ENCODE measurements at regions not wholly inside any gene's neighbourhood (a gene's known extent, or its start where the extent isn't known, plus 50 kb on each side); places are given as distances from the start of the nearest gene placed in this dataset.

GRCh38 chr21:14900611-14901010 lies 164.2 kb downstream of the NRIP1 start:
- CTCF ChIA-PET, result interaction anchor here (1.0 kb wide), 1 partner anchor 36 kb away, joined by 3 read pairs; no protein-coding TSS in a partner anchor
- no peak overlapping the region for H3K4me2 ChIP-seq

GRCh38 chr21:14900058-14900457 lies 164.7 kb downstream of the NRIP1 start:
- no peaks in the 10 kb centered on the region for H4K20me1 ChIP-seq (ENCODE audit: insufficient read depth)
- H3K36me3 ChIP-seq (replicated peaks in 1 of 2; ENCODE audit: control insufficient read depth in 1 of 2, insufficient read depth in 2 of 2, low read length in 1 of 2), result no peaks in the 10 kb centered on the region
- CTCF ChIA-PET, result interaction anchor here (1.0 kb wide), 1 partner anchor 36 kb away, joined by 3 read pairs; no protein-coding TSS in a partner anchor
- no peak overlapping the region for H3K9ac ChIP-seq
- H3K9me2 ChIP-seq, result peaks cover 3% of the 10 kb centered on the region; the same call in 1 of the 2 replicates
- no peak overlapping the region for H2AFZ ChIP-seq (ENCODE audit: low read depth)
- no peak overlapping the region for H3K4me3 ChIP-seq (ENCODE audit: low read depth in 2 of 2, low read length in 1 of 2)
- POLR2A ChIA-PET, result no interaction called here
- no peaks in the 10 kb centered on the region for H3K9me3 ChIP-seq
- TF ChIP-seq EP300 (IDR thresholded peaks at IDR 0.05; ENCODE audit: borderline replicate concordance in 1 of 2, low read depth in 1 of 2, low read length in 1 of 2), result no peak
- no peak for TF ChIP-seq TCF12 (IDR thresholded peaks at IDR 0.05)
- H3K27me3 ChIP-seq (ENCODE audit: insufficient read depth), result no peaks in the 10 kb centered on the region; the same call in 1 of the 2 replicates
- no peaks in the 10 kb centered on the region for H3K79me2 ChIP-seq (ENCODE audit: insufficient read depth)
- DNase-seq, result no peak
- H3K27ac ChIP-seq (ENCODE audit: low read depth in 2 of 2, low read length in 1 of 2), result no peak overlapping the region
- H3K4me2 ChIP-seq, result no peak overlapping the region
- H3F3A ChIP-seq (replicated peaks; ENCODE audit: insufficient read depth), result no peaks in the 10 kb centered on the region
- no peaks in the 10 kb centered on the region for H3K4me1 ChIP-seq (ENCODE audit: control insufficient read depth in 1 of 2, insufficient read depth in 2 of 2, low read depth in 1 of 2, low read length in 1 of 2)

More at GRCh38 chr21:14900611-14901010, 164.2 kb downstream of the NRIP1 start:
- Histone ChIP-seq H3K9me3 (no peaks in the 10 kb centered on the region), H3F3A (replicated peaks; ENCODE audit: insufficient read depth) (no peaks in the 10 kb centered on the region), H3K4me1 (ENCODE audit: control insufficient read depth in 1 of 2, insufficient read depth in 2 of 2, low read depth in 1 of 2, low read length in 1 of 2) (no peaks in the 10 kb centered on the region), H3K9ac (no peak overlapping the region), H3K27ac (ENCODE audit: low read depth in 2 of 2, low read length in 1 of 2) (no peak overlapping the region), H3K4me3 (ENCODE audit: low read depth in 2 of 2, low read length in 1 of 2) (no peak overlapping the region), H3K36me3 (replicated peaks in 1 of 2; ENCODE audit: control insufficient read depth in 1 of 2, insufficient read depth in 2 of 2, low read length in 1 of 2) (no peaks in the 10 kb centered on the region), H2AFZ (ENCODE audit: low read depth) (no peak overlapping the region), H3K27me3 (ENCODE audit: insufficient read depth) (no peaks in the 10 kb centered on the region; the same call in 1 of the 2 replicates), H4K20me1 (ENCODE audit: insufficient read depth) (no peaks in the 10 kb centered on the region), H3K79me2 (ENCODE audit: insufficient read depth) (no peaks in the 10 kb centered on the region), H3K9me2 (peaks cover 3% of the 10 kb centered on the region; the same call in 1 of the 2 replicates)
- no peak for TF ChIP-seq EP300 (IDR thresholded peaks at IDR 0.05; ENCODE audit: borderline replicate concordance in 1 of 2, low read depth in 1 of 2, low read length in 1 of 2)
- no peak for TF ChIP-seq TEAD4 (IDR thresholded peaks at IDR 0.05; ENCODE audit: borderline replicate concordance, insufficient read depth)
- TF ChIP-seq MEF2A (IDR thresholded peaks at IDR 0.05; ENCODE audit: borderline replicate concordance, low read depth), result no peak
- no peak for DNase-seq
- POLR2A ChIA-PET, result no interaction called here
- 9% methylated on average over 1 of the region's 1 CpG for WGBS (ENCODE audit: low lambda C conversion rate)

GRCh38 chr21:14895792-14896191 lies 169.0 kb downstream of the NRIP1 start:
- TF ChIP-seq JUND (IDR thresholded peaks at IDR 0.05) (no peak), EP300 (IDR thresholded peaks at IDR 0.05; ENCODE audit: borderline replicate concordance in 1 of 2, low read depth in 1 of 2, low read length in 1 of 2) (no peak), ELF1 (IDR thresholded peaks at IDR 0.05) (no peak), RFX5 (IDR thresholded peaks at IDR 0.05; ENCODE audit: low read length) (no peak), USF2 (IDR thresholded peaks at IDR 0.05; ENCODE audit: borderline replicate concordance, low read depth, low read length) (no peak), POLR2AphosphoS5 (IDR thresholded peaks at IDR 0.05; ENCODE audit: low read depth, low read length) (no peak), SMC3 (IDR thresholded peaks at IDR 0.05; ENCODE audit: low read depth, low read length) (no peak), IRF3 (IDR thresholded peaks at IDR 0.05; ENCODE audit: low read depth, low read length) (no peak), NRF1 (IDR thresholded peaks at IDR 0.05; ENCODE audit: low read depth, low read length) (no peak), MEF2A (IDR thresholded peaks at IDR 0.05; ENCODE audit: borderline replicate concordance, low read depth) (no peak)

More at GRCh38 chr21:14895792-14896191, 169.0 kb downstream of the NRIP1 start:
- ChIA-PET POLR2A (no interaction called here), CTCF (no interaction called here)
- no peak overlapping the region for H3K9ac ChIP-seq
- H3F3A ChIP-seq (replicated peaks; ENCODE audit: insufficient read depth), result no peaks in the 10 kb centered on the region
- peaks cover 3% of the 10 kb centered on the region; the same call in 1 of the 2 replicates for H3K9me2 ChIP-seq
- H3K27ac ChIP-seq (ENCODE audit: low read depth in 2 of 2, low read length in 1 of 2), result no peak overlapping the region
- H3K4me2 ChIP-seq, result no peak overlapping the region
- DNase-seq, result no peak
- no peaks in the 10 kb centered on the region for H3K79me2 ChIP-seq (ENCODE audit: insufficient read depth)
- H3K4me1 ChIP-seq (ENCODE audit: control insufficient read depth in 1 of 2, insufficient read depth in 2 of 2, low read depth in 1 of 2, low read length in 1 of 2), result no peaks in the 10 kb centered on the region
- H3K9me3 ChIP-seq, result no peaks in the 10 kb centered on the region
- no peak overlapping the region for H2AFZ ChIP-seq (ENCODE audit: low read depth)
- WGBS (ENCODE audit: low lambda C conversion rate), result 10% methylated on average over 2 of the region's 2 CpGs
- H3K4me3 ChIP-seq (ENCODE audit: low read depth in 2 of 2, low read length in 1 of 2), result no peak overlapping the region
- H3K27me3 ChIP-seq (ENCODE audit: insufficient read depth), result no peaks in the 10 kb centered on the region; the same call in 1 of the 2 replicates
- no peaks in the 10 kb centered on the region for H4K20me1 ChIP-seq (ENCODE audit: insufficient read depth)
- no peaks in the 10 kb centered on the region for H3K36me3 ChIP-seq (replicated peaks in 1 of 2; ENCODE audit: control insufficient read depth in 1 of 2, insufficient read depth in 2 of 2, low read length in 1 of 2)

Data from SK-N-SH (cell line).